HG03095 (cell line): ENCODE measurements at regions not wholly inside any gene's neighbourhood (a gene's known extent, or its start where the extent isn't known, plus 50 kb on each side); places are given as distances from the start of the nearest gene placed in this dataset.
"Not testable (repeated sequence)": the region's sequence is repeated elsewhere in the genome, so short reads cannot be mapped to it uniquely, and the experiment has no call there.

Experiments used
- ATAC-seq: cut with Tn5 transposase; IDR thresholded peaks from one replicate; pipeline ENCODE4 v1.9.1; 2021; ENCODE audit warnings: moderate library complexity; ENCODE audit not compliant: unreplicated experiment

- ATAC-seq: no peak
Observed at GRCh38 chr3:84184937-84185336, 773.9 kb upstream of the CADM2 start.

GRCh38 chr3:84194029-84194428 is 764.8 kb upstream of the CADM2 start:
- no peak for ATAC-seq

- no peak for ATAC-seq
Observed at GRCh38 chr3:84209474-84209873, 749.3 kb upstream of the CADM2 start.

GRCh38 chr3:84223512-84223911 is 735.3 kb upstream of the CADM2 start:
- no peak for ATAC-seq

- no peak for ATAC-seq
Observed at GRCh38 chr3:84224262-84224661, 734.5 kb upstream of the CADM2 start.

GRCh38 chr3:84236261-84236660 is 722.5 kb upstream of the CADM2 start:
- no peak for ATAC-seq

- ATAC-seq: no peak
Observed at GRCh38 chr3:84245789-84246188, 713.0 kb upstream of the CADM2 start.

GRCh38 chr3:84260596-84260995 is 698.2 kb upstream of the CADM2 start:
- ATAC-seq: no peak

- ATAC-seq: no peak
Observed at GRCh38 chr3:84265768-84266167, 693.0 kb upstream of the CADM2 start.

- no peak for ATAC-seq
Observed at GRCh38 chr3:84275532-84275931, 683.3 kb upstream of the CADM2 start.

GRCh38 chr3:84277562-84278224 is 681.1 kb upstream of the CADM2 start:
- ATAC-seq: no peak

GRCh38 chr3:84292128-84292527 is 666.7 kb upstream of the CADM2 start:
- ATAC-seq: no peak

GRCh38 chr3:84299329-84299728 is 659.5 kb upstream of the CADM2 start:
- ATAC-seq: no peak

GRCh38 chr3:84304214-84304613 is 654.6 kb upstream of the CADM2 start:
- no peak for ATAC-seq

GRCh38 chr3:84307339-84307738 is 651.5 kb upstream of the CADM2 start:
- no peak for ATAC-seq

GRCh38 chr3:84308379-84308778 is 650.4 kb upstream of the CADM2 start:
- no peak for ATAC-seq

- no peak for ATAC-seq
Observed at GRCh38 chr3:84318273-84318809, 640.4 kb upstream of the CADM2 start.

- not testable (repeated sequence) for ATAC-seq
Observed at GRCh38 chr3:84365563-84366278, 593.1 kb upstream of the CADM2 start.
